Tibial nerve (tissue), 4 donors: ENCODE measurements at regions not wholly inside any gene's neighbourhood (a gene's known extent, or its start where the extent isn't known, plus 50 kb on each side); places are given as distances from the start of the nearest gene placed in this dataset.

Experiments used
- EP300 ChIP-seq, 2 donors: sonication (generic); formaldehyde crosslinking; IDR thresholded peaks; one replicate each; pipeline ENCODE4 v1.6.1; 2017; ENCODE audit warnings: antibody characterized with exemption in 2 of 2, mild to moderate bottlenecking in 1 of 2
- POLR2A ChIP-seq, 2 donors: fragments of 450-650 bp; IDR thresholded peaks; one replicate each; pipeline ENCODE4 v1.6.1; 2017; ENCODE audit warnings: antibody characterized with exemption in 2 of 2, mild to moderate bottlenecking in 2 of 2, moderate library complexity in 2 of 2
- TF ChIP-seq, protein P1 (sequence below), 5 experiments: fragments of 200-600 bp in 3 of 5; fragments of 450-650 bp in 2 of 5; sonication (generic) in 3 of 5; IDR thresholded peaks; one replicate each; pipeline ENCODE4 v1.5.1; 2016 to 2019; ENCODE audit warnings: antibody characterized with exemption in 5 of 5, mild to moderate bottlenecking in 3 of 5, moderate library complexity in 2 of 5

DNA sequence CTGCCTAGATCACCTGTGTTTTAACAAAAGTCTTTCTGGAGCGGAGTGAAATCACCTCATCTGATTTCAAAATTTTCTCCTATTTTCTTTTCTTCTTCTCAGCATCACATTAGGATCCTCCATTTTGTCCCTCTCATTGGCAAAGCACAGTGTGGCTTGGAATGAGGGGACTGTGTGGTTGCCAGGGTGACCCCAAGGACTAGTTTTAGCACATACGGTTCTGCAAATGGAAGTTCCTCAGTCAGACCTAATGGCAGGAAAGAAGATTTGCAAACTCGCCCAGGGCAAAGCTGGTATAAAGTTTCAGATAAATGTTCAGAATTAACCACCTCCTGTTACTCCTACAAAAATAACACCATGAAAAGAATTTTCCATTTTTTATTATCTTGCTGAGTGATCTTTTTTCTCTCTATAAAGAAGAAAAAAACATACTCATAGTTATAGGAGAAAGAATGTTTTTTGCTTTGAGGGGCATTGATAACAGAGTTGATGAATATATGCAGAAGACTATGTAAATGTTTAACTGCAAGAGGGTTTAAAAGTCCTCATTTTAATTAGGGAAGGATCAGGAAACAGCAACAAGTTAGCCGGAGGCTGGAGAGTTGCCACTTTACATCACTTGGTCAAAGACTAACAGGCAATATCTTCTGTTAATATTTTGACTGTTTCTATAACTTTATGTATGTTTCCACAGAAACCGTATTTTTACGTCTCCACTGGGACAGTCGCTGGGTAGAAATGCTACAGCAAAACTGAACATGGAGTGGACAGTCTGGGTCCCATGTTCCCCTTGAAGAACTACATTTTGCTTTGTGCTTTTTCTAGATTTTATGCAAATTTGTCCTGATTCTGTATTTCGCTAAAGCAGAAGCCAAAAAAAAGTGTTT, 257.8 kb downstream of the NR2F1-AS1 start:
- TF ChIP-seq EP300 (IDR thresholded peaks at IDR 0.05) (no peak), POLR2A (IDR thresholded peaks at IDR 0.05) (no peak)
- TF ChIP-seq, protein P1, sequence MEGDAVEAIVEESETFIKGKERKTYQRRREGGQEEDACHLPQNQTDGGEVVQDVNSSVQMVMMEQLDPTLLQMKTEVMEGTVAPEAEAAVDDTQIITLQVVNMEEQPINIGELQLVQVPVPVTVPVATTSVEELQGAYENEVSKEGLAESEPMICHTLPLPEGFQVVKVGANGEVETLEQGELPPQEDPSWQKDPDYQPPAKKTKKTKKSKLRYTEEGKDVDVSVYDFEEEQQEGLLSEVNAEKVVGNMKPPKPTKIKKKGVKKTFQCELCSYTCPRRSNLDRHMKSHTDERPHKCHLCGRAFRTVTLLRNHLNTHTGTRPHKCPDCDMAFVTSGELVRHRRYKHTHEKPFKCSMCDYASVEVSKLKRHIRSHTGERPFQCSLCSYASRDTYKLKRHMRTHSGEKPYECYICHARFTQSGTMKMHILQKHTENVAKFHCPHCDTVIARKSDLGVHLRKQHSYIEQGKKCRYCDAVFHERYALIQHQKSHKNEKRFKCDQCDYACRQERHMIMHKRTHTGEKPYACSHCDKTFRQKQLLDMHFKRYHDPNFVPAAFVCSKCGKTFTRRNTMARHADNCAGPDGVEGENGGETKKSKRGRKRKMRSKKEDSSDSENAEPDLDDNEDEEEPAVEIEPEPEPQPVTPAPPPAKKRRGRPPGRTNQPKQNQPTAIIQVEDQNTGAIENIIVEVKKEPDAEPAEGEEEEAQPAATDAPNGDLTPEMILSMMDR (IDR thresholded peaks at IDR 0.05) = no peak
